Testis (tissue), 2 donors: ENCODE measurements at regions not wholly inside any gene's neighbourhood (a gene's known extent, or its start where the extent isn't known, plus 50 kb on each side); places are given as distances from the start of the nearest gene placed in this dataset.

ENCODE experiments used
- CTCF ChIP-seq, 3 experiments: fragments of 450-650 bp in 2 of 3; fragments of 200-600 bp in 1 of 3; sonication (generic) in 1 of 3; IDR thresholded peaks; one replicate each; pipeline ENCODE4 v1.5.1; 2016 to 2019; ENCODE audit warnings: antibody characterized with exemption in 3 of 3, mild to moderate bottlenecking in 2 of 3, moderate library complexity in 1 of 3
- POLR2A ChIP-seq: fragments of 450-650 bp; IDR thresholded peaks from one replicate; pipeline ENCODE4 v1.6.1; 2017; ENCODE audit warnings: antibody characterized with exemption, mild to moderate bottlenecking, moderate library complexity

DNA sequence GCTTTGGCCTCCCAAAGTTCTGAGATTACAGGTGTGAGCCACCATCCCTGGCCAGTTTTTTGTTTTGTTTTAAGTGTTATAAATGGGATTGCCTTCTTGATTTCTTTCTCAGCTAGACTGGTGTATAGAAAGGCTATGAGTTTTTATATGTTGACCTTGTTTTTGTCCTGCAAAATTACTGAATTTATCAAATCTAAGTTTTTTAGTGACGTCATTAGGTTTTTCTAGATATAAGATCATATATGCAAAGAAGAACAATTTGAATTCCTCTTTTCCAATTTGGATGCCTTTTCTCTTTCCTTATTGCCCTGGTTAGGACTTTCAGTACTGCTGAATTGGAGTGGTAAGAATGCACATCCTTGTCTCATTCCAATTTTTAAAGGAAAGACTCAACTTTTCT, 81.3 kb upstream of the MOCS1 start:
- TF ChIP-seq CTCF (IDR thresholded peaks at IDR 0.05) (no peak), POLR2A (no peak)
